Thymus (tissue), 11 donors: ENCODE measurements at regions not wholly inside any gene's neighbourhood (a gene's known extent, or its start where the extent isn't known, plus 50 kb on each side); places are given as distances from the start of the nearest gene placed in this dataset.

Source experiments
- DNase-seq, 9 donors: peaks; one replicate each; pipeline ENCODE4 v3.0.0-alpha.2; 2013; ENCODE audit warnings: low spot score in 9 of 9, low read depth in 6 of 9, missing footprints in 1 of 9
- H3K27ac ChIP-seq, 2 donors: one replicate each; pipeline ENCODE4 v1.5.1; 2013; ENCODE audit warnings: control low read depth in 1 of 2, low read depth in 1 of 2, low read length in 1 of 2, mild to moderate bottlenecking in 1 of 2, moderate library complexity in 1 of 2
- H3K27me3 ChIP-seq, 2 donors: one replicate each; pipeline ENCODE4 v1.5.1; 2013; ENCODE audit warnings: low read length in 1 of 2; ENCODE audit not compliant: control insufficient read depth in 2 of 2, insufficient read depth in 1 of 2
- H3K36me3 ChIP-seq, 2 donors: one replicate each; pipeline ENCODE4 v1.5.1; 2013; ENCODE audit warnings: low read length in 1 of 2, mild to moderate bottlenecking in 1 of 2, moderate library complexity in 1 of 2; ENCODE audit not compliant: control insufficient read depth in 2 of 2, insufficient read depth in 2 of 2
- H3K4me1 ChIP-seq, 2 donors: one replicate each; pipeline ENCODE4 v1.5.1; 2013; ENCODE audit warnings: low read length in 2 of 2; ENCODE audit not compliant: control insufficient read depth in 2 of 2, insufficient read depth in 2 of 2
- H3K4me3 ChIP-seq, 2 donors: one replicate each; pipeline ENCODE4 v1.5.1; 2013; ENCODE audit warnings: low read length in 2 of 2, control low read depth in 1 of 2, mild to moderate bottlenecking in 1 of 2
- H3K9me3 ChIP-seq, 2 donors: one replicate each; pipeline ENCODE4 v1.5.1; 2013; ENCODE audit warnings: low read length in 1 of 2, mild to moderate bottlenecking in 1 of 2; ENCODE audit not compliant: control insufficient read depth in 2 of 2, insufficient read depth in 1 of 2
- WGBS: extraction: QIAGEN DNeasy Blood & Tissue Kit; methylation state at CpG from one replicate; pipeline ENCODE4 v1.1.7; 2013; 5-methylcytosine and 5-hydroxymethylcytosine counted together
- donor health status: healthy.

GRCh38 chr12:73418541-73418940 lies 1119.1 kb upstream of the ATXN7L3B start:
- Histone ChIP-seq H3K4me1 (no peaks in the 10 kb centered on the region), H3K27me3 (no peaks in the 10 kb centered on the region), H3K9me3 (no peaks in the 10 kb centered on the region), H3K4me3 (no peak overlapping the region), H3K27ac (no peak overlapping the region), H3K36me3 (no peaks in the 10 kb centered on the region)
- no peak for DNase-seq

GRCh38 chr12:73421832-73422231 lies 1115.8 kb upstream of the ATXN7L3B start:
- Histone ChIP-seq H3K27me3 (no peaks in the 10 kb centered on the region), H3K4me1 (no peaks in the 10 kb centered on the region), H3K4me3 (no peak overlapping the region), H3K9me3 (peaks cover 0 to 7% of the 10 kb centered on the region in 2 donors), H3K27ac (no peak overlapping the region), H3K36me3 (no peaks in the 10 kb centered on the region)
- 75% methylated on average over 5 of the region's 5 CpGs for WGBS
- no peak for DNase-seq

- H3K36me3 ChIP-seq: no peaks in the 10 kb centered on the region
- H3K4me1 ChIP-seq: no peaks in the 10 kb centered on the region
- peaks cover 0 to 7% of the 10 kb centered on the region in 2 donors for H3K9me3 ChIP-seq
- H3K27me3 ChIP-seq: no peaks in the 10 kb centered on the region
- WGBS: 95% methylated on average over 2 of the region's 2 CpGs
- H3K27ac ChIP-seq: no peak overlapping the region
- DNase-seq: no peak
- no peak overlapping the region for H3K4me3 ChIP-seq
These were observed 1113.2 kb upstream of the ATXN7L3B start for GRCh38 chr12:73424484-73424883.

GRCh38 chr12:73445658-73446324 lies 1091.8 kb upstream of the ATXN7L3B start:
- DNase-seq: peak in 1 of 9 donors; percentile 2
- WGBS: 8% methylated on average over 2 of the region's 2 CpGs

GRCh38 chr12:73452672-73453469 lies 1084.8 kb upstream of the ATXN7L3B start:
- DNase-seq: no peak
- H3K4me1 ChIP-seq: no peaks in the 10 kb centered on the region
- no peaks in the 10 kb centered on the region for H3K9me3 ChIP-seq
- no peak overlapping the region for H3K4me3 ChIP-seq
- H3K27ac ChIP-seq: no peak overlapping the region
- no peaks in the 10 kb centered on the region for H3K27me3 ChIP-seq
- 83% methylated on average over 3 of the region's 3 CpGs for WGBS
- no peaks in the 10 kb centered on the region for H3K36me3 ChIP-seq

More at GRCh38 chr12:73445658-73446324, 1091.8 kb upstream of the ATXN7L3B start:
- H3K27me3 ChIP-seq: no peaks in the 10 kb centered on the region
- no peaks in the 10 kb centered on the region for H3K36me3 ChIP-seq
- H3K4me1 ChIP-seq: no peaks in the 10 kb centered on the region
- H3K9me3 ChIP-seq: no peaks in the 10 kb centered on the region
- H3K4me3 ChIP-seq: no peak overlapping the region
- H3K27ac ChIP-seq: no peak overlapping the region

- Histone ChIP-seq H3K27ac (no peak overlapping the region), H3K4me1 (no peaks in the 10 kb centered on the region), H3K4me3 (no peak overlapping the region), H3K36me3 (no peaks in the 10 kb centered on the region), H3K9me3 (peaks cover 0 to 4% of the 10 kb centered on the region in 2 donors), H3K27me3 (no peaks in the 10 kb centered on the region)
- DNase-seq: no peak
These were observed 1077.4 kb upstream of the ATXN7L3B start for GRCh38 chr12:73460212-73460611.

GRCh38 chr12:73465106-73465505 lies 1072.5 kb upstream of the ATXN7L3B start:
- no peak for DNase-seq

GRCh38 chr12:73486256-73486655 lies 1051.4 kb upstream of the ATXN7L3B start:
- DNase-seq: no peak
- no peaks in the 10 kb centered on the region for H3K36me3 ChIP-seq
- no peaks in the 10 kb centered on the region for H3K27me3 ChIP-seq
- H3K27ac ChIP-seq: no peak overlapping the region
- no peak overlapping the region for H3K4me3 ChIP-seq
- H3K4me1 ChIP-seq: no peaks in the 10 kb centered on the region
- no peaks in the 10 kb centered on the region for H3K9me3 ChIP-seq

More at GRCh38 chr12:73465106-73465505, 1072.5 kb upstream of the ATXN7L3B start:
- no peaks in the 10 kb centered on the region for H3K36me3 ChIP-seq
- no peaks in the 10 kb centered on the region for H3K27me3 ChIP-seq
- WGBS: 81% methylated on average over 4 of the region's 4 CpGs
- no peak overlapping the region for H3K4me3 ChIP-seq
- H3K9me3 ChIP-seq: peaks cover 0 to 7% of the 10 kb centered on the region in 2 donors
- H3K27ac ChIP-seq: no peak overlapping the region
- no peaks in the 10 kb centered on the region for H3K4me1 ChIP-seq

- no peak for DNase-seq
- 80% methylated on average over 1 of the region's 1 CpG for WGBS
- no peak overlapping the region for H3K4me3 ChIP-seq
- H3K27ac ChIP-seq: no peak overlapping the region
- H3K27me3 ChIP-seq: no peaks in the 10 kb centered on the region
- no peaks in the 10 kb centered on the region for H3K36me3 ChIP-seq
- H3K4me1 ChIP-seq: no peaks in the 10 kb centered on the region
- H3K9me3 ChIP-seq: peaks cover 0 to 8% of the 10 kb centered on the region in 2 donors
These were observed 1031.0 kb upstream of the ATXN7L3B start for GRCh38 chr12:73506611-73507010.
